IMR-90 (cell line): ENCODE measurements at regions not wholly inside any gene's neighbourhood (a gene's known extent, or its start where the extent isn't known, plus 50 kb on each side); places are given as distances from the start of the nearest gene placed in this dataset.

Experiments used
- ATAC-seq: fragments of 200-7000 bp; cut with Tn5 transposase; 2 replicates; pipeline ENCODE4 v1.9.1; 2020; ENCODE audit warnings: low read depth, mild to moderate bottlenecking, moderate library complexity
- BruUV-seq: library from RNA; stranded (reverse); fragments of 400-500 nt; replicated peaks from 2 replicates; lab custom pipeline; 2021; lab: Mats Ljungman, UMichigan
- CTCF ChIA-PET: fragments of 300-600 bp; formaldehyde crosslinking; extraction: SDS; loops from one replicate; lab custom pipeline; 2021; ENCODE audit warnings: antibody characterized with exemption; lab: Yijun Ruan, JAX
- POLR2A ChIA-PET: fragments of 300-600 bp; sonication (Branson Sonifier 250); formaldehyde crosslinking; loops from one replicate; lab custom pipeline; 2022; ENCODE audit warnings: antibody characterized with exemption; ENCODE audit not compliant: unreplicated experiment; lab: Charles Lee
- DNase-seq: peaks from one replicate; pipeline ENCODE4 v3.0.0; 2013
- H2AFZ ChIP-seq: replicated peaks from 2 replicates; pipeline ENCODE3; 2013; ENCODE audit warnings: low read length, mild to moderate bottlenecking; ENCODE audit not compliant: poor library complexity
- H2AK5ac ChIP-seq: 2 replicates; pipeline ENCODE4 v1.6.1; 2013; ENCODE audit warnings: low read depth, low read length, inconsistent platforms
- H2AK9ac ChIP-seq: replicated peaks from 2 replicates; pipeline ENCODE3; 2013; ENCODE audit warnings: mild to moderate bottlenecking, low read depth, low read length, moderate library complexity; ENCODE audit not compliant: poor library complexity
- H2BK120ac ChIP-seq: 2 replicates; pipeline ENCODE4 v1.6.1; 2013; ENCODE audit warnings: low read depth, low read length, inconsistent platforms
- H2BK15ac ChIP-seq: 3 replicates; pipeline ENCODE4 v1.6.1; 2013; ENCODE audit warnings: low read depth, low read length, inconsistent platforms
- H2BK20ac ChIP-seq: 2 replicates; pipeline ENCODE4 v1.6.1; 2013; ENCODE audit warnings: low read depth, mild to moderate bottlenecking, inconsistent platforms, low read length, moderate library complexity
- H2BK5ac ChIP-seq: 2 replicates; pipeline ENCODE4 v1.6.1; 2013; ENCODE audit warnings: mild to moderate bottlenecking, low read depth, low read length, inconsistent platforms; ENCODE audit not compliant: poor library complexity, severe bottlenecking
- H3K14ac ChIP-seq: replicated peaks from 2 replicates; pipeline ENCODE4 v1.6.1; 2013; ENCODE audit warnings: low read depth, low read length, inconsistent platforms
- H3K18ac ChIP-seq: 2 replicates; pipeline ENCODE4 v1.6.1; 2013; ENCODE audit warnings: low read depth, low read length, control low read depth
- H3K23ac ChIP-seq: 2 replicates; pipeline ENCODE4 v1.6.1; 2013; ENCODE audit warnings: low read depth, low read length, inconsistent platforms
- H3K27ac ChIP-seq: 2 replicates; pipeline ENCODE4 v1.5.1; 2013; ENCODE audit warnings: mild to moderate bottlenecking, control low read depth, low read length; ENCODE audit not compliant: insufficient read depth
- H3K27me3 ChIP-seq: 2 replicates; pipeline ENCODE4 v1.6.1; 2013; ENCODE audit warnings: low read length; ENCODE audit not compliant: control insufficient read depth, insufficient read depth
- H3K36me3 ChIP-seq: 2 replicates; pipeline ENCODE4 v1.6.1; 2013; ENCODE audit warnings: low read length, mixed read lengths; ENCODE audit not compliant: control insufficient read depth, insufficient read depth
- H3K4ac ChIP-seq: 2 replicates; pipeline ENCODE4 v1.6.1; 2013; ENCODE audit warnings: low read depth, low read length, inconsistent platforms
- H3K4me1 ChIP-seq: 2 replicates; pipeline ENCODE4 v1.6.1; 2013; ENCODE audit warnings: low read length, mixed read lengths; ENCODE audit not compliant: control insufficient read depth, insufficient read depth
- H3K4me2 ChIP-seq: 2 replicates; pipeline ENCODE4 v1.6.1; 2013; ENCODE audit warnings: low read depth, mild to moderate bottlenecking, control low read depth, low read length, moderate library complexity
- H3K4me3 ChIP-seq: 2 replicates; pipeline ENCODE4 v1.5.1; 2013; ENCODE audit warnings: low read depth, mild to moderate bottlenecking, control low read depth, low read length, moderate library complexity; ENCODE audit not compliant: insufficient read depth
- H3K56ac ChIP-seq: 2 replicates; pipeline ENCODE4 v1.6.1; 2013; ENCODE audit warnings: low read length, inconsistent platforms; ENCODE audit not compliant: insufficient read depth; ENCODE audit errors: extremely low read depth
- H3K79me1 ChIP-seq, 2 experiments: 2 replicates each; pipeline ENCODE4 v1.6.1; 2013; ENCODE audit warnings: low read length in 2 of 2, inconsistent platforms in 1 of 2, low read depth in 1 of 2
- H3K9ac ChIP-seq: 2 replicates; pipeline ENCODE4 v1.6.1; 2013; ENCODE audit warnings: low read depth, low read length, control low read depth
- H3K9me1 ChIP-seq: 2 replicates; pipeline ENCODE4 v1.6.1; 2013; ENCODE audit warnings: low read length, inconsistent platforms; ENCODE audit not compliant: insufficient read depth
- H3K9me3 ChIP-seq: 2 replicates; pipeline ENCODE4 v1.6.1; 2013; ENCODE audit warnings: low read length; ENCODE audit not compliant: control insufficient read depth, insufficient read depth
- H4K20me1 ChIP-seq: 2 replicates; pipeline ENCODE4 v1.6.1; 2013; ENCODE audit warnings: low read length, inconsistent platforms; ENCODE audit not compliant: insufficient read depth
- H4K5ac ChIP-seq: 2 replicates; pipeline ENCODE4 v1.6.1; 2013; ENCODE audit warnings: mild to moderate bottlenecking, low read depth, low read length, control low read depth
- H4K8ac ChIP-seq, 2 experiments: 2 replicates each; pipeline ENCODE4 v1.6.1; 2013; ENCODE audit warnings: low read depth in 2 of 2, low read length in 2 of 2, control low read depth in 1 of 2, inconsistent platforms in 1 of 2
- H4K91ac ChIP-seq: 2 replicates; pipeline ENCODE4 v1.6.1; 2013; ENCODE audit warnings: low read depth, low read length, inconsistent platforms; ENCODE audit not compliant: insufficient read depth
- BHLHE40 ChIP-seq: fragments of 150-350 bp; IDR thresholded peaks from 2 replicates; pipeline ENCODE4 v1.6.1; 2016; ENCODE audit warnings: mild to moderate bottlenecking, low read depth, low read length
- CEBPB ChIP-seq: IDR thresholded peaks from 2 replicates; pipeline ENCODE4 v1.6.1; 2012; ENCODE audit warnings: low read depth, low read length, improper control_type of control experiment
- CHD1 ChIP-seq: IDR thresholded peaks from 2 replicates; pipeline ENCODE4 v1.6.1; 2012; ENCODE audit warnings: low read depth, low read length, improper control_type of control experiment
- FOS ChIP-seq: fragments of 150-350 bp; IDR thresholded peaks from 2 replicates; pipeline ENCODE4 v1.6.1; 2016; ENCODE audit warnings: low read depth, low read length
- MAFK ChIP-seq: IDR thresholded peaks from 2 replicates; pipeline ENCODE4 v1.6.1; 2012; ENCODE audit warnings: low read depth, low read length, improper control_type of control experiment
- MXI1 ChIP-seq: IDR thresholded peaks from 2 replicates; pipeline ENCODE4 v1.6.1; 2012; ENCODE audit warnings: low read depth, mild to moderate bottlenecking, low read length, moderate library complexity, borderline replicate concordance
- NFE2L2 ChIP-seq: fragments of 150-350 bp; IDR thresholded peaks from 2 replicates; pipeline ENCODE4 v1.6.1; 2016; ENCODE audit warnings: low read depth, mild to moderate bottlenecking, low read length
- POLR2A ChIP-seq: IDR thresholded peaks from 2 replicates; pipeline ENCODE4 v1.6.1; 2012; ENCODE audit warnings: mild to moderate bottlenecking, low read depth, low read length
- RAD21 ChIP-seq: IDR thresholded peaks from 2 replicates; pipeline ENCODE4 v1.6.1; 2012; ENCODE audit warnings: low read length, improper control_type of control experiment
- RCOR1 ChIP-seq: IDR thresholded peaks from 2 replicates; pipeline ENCODE4 v1.6.1; 2012; ENCODE audit warnings: mild to moderate bottlenecking, low read length, improper control_type of control experiment; ENCODE audit not compliant: insufficient replicate concordance
- RFX5 ChIP-seq: IDR thresholded peaks from 2 replicates; pipeline ENCODE4 v1.8.0; 2012; ENCODE audit warnings: low read depth, mild to moderate bottlenecking, low read length, moderate library complexity
- SMC3 ChIP-seq: fragments of 150-350 bp; IDR thresholded peaks from 2 replicates; pipeline ENCODE4 v1.6.1; 2016; ENCODE audit warnings: low read depth, mild to moderate bottlenecking, antibody characterized with exemption, low read length, moderate library complexity
- WGBS, 2 experiments: methylation state at CpG; one replicate each; pipeline versions ENCODE4 v1.1.5 to v1.1.7; 2013; ENCODE audit warnings: missing lambda C conversion rate in 2 of 2; ENCODE audit not compliant: insufficient read length in 1 of 2; ENCODE audit errors: extremely low coverage in 2 of 2; 5-methylcytosine and 5-hydroxymethylcytosine counted together
- dilution Hi-C: fragments of 300-500 bp; cut with HindIII; formaldehyde crosslinking; loops from one replicate; pipeline ENCODE4 v1.14.3; 2018; ENCODE audit warnings: low sequenced_read_pairs; ENCODE audit not compliant: unreplicated experiment
- in situ Hi-C: fragments of 300-500 bp; cut with MboI; formaldehyde crosslinking; loops from 3 replicates; pipeline ENCODE4 v1.14.3; 2019; ENCODE audit warnings: low sequenced_read_pairs, inconsistent platforms, mixed read lengths
- intact Hi-C: fragments of 100-400 bp; cut with micrococcal nuclease; formaldehyde crosslinking; loops from 2 replicates; pipeline ENCODE4 v1.10.0; 2022
- TF ChIP-seq, protein P1 (sequence below): fragments of 150-350 bp; IDR thresholded peaks from 2 replicates; pipeline ENCODE4 v1.6.1; 2016; ENCODE audit warnings: low read depth, mild to moderate bottlenecking, low read length, moderate library complexity, borderline replicate concordance
- TF ChIP-seq, protein P2 (sequence below): conservative IDR thresholded peaks from 2 replicates; pipeline ENCODE4 v1.5.1; 2012; ENCODE audit warnings: mild to moderate bottlenecking, low read depth, low read length, improper control_type of control experiment

DNA sequence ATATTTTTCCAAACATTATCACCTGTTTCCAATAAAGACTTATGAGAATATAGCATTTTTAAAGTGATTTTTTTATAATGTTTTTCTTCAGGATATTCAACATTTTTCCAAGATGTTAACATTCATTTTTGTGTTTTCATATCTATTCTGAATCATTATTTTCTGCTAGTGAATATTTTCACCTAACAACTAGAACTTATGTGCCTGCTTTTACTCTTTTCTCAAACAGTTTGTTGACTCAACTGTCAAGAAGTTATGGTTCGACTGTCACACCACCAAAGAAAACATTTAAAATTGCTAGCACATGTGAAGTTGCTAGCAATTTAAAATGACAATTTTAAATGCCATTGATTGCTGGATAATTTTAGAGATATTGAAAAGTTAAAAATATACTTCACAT is 343.3 kb upstream of the CDH9 start:
- Histone ChIP-seq H3K9ac (no peak overlapping the region), H3K9me1 (no peaks in the 10 kb centered on the region), H3K27ac (no peak overlapping the region), H2BK15ac (no peak overlapping the region), H4K8ac (no peak overlapping the region), H2BK20ac (no peak overlapping the region), H3K9me3 (no peaks in the 10 kb centered on the region), H3K79me1 (no peaks in the 10 kb centered on the region), H3K23ac (no peak overlapping the region), H2BK5ac (no peak overlapping the region), H4K5ac (no peak overlapping the region), H4K91ac (no peak overlapping the region), H3K14ac (no peak overlapping the region), H2AK5ac (no peak overlapping the region), H2AFZ (no peak overlapping the region), H3K56ac (no peak overlapping the region), H2AK9ac (no peak overlapping the region), H2BK120ac (no peak overlapping the region), H3K4ac (no peak overlapping the region), H4K20me1 (no peaks in the 10 kb centered on the region), H3K4me3 (no peak overlapping the region), H3K4me2 (no peak overlapping the region), H3K18ac (no peak overlapping the region), H3K4me1 (no peaks in the 10 kb centered on the region), H3K36me3 (no peaks in the 10 kb centered on the region), H3K27me3 (no peaks in the 10 kb centered on the region)
- in situ Hi-C loops (no loop called here), dilution Hi-C loops (no loop called here), intact Hi-C loops (no loop called here)
- DNase-seq (no peak), ATAC-seq (no peak)
- BruUV-seq = no TSS peak
- CTCF ChIA-PET = no interaction called here
- TF ChIP-seq BHLHE40 (no peak), RCOR1 (no peak), MAFK (no peak), POLR2A (no peak), CHD1 (no peak), SMC3 (no peak), FOS (no peak), CEBPB (no peak), MXI1 (no peak), NFE2L2 (no peak), RAD21 (no peak), RFX5 (no peak)
- TF ChIP-seq, protein P1, sequence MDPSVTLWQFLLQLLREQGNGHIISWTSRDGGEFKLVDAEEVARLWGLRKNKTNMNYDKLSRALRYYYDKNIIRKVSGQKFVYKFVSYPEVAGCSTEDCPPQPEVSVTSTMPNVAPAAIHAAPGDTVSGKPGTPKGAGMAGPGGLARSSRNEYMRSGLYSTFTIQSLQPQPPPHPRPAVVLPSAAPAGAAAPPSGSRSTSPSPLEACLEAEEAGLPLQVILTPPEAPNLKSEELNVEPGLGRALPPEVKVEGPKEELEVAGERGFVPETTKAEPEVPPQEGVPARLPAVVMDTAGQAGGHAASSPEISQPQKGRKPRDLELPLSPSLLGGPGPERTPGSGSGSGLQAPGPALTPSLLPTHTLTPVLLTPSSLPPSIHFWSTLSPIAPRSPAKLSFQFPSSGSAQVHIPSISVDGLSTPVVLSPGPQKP = no peak
- TF ChIP-seq, protein P2, sequence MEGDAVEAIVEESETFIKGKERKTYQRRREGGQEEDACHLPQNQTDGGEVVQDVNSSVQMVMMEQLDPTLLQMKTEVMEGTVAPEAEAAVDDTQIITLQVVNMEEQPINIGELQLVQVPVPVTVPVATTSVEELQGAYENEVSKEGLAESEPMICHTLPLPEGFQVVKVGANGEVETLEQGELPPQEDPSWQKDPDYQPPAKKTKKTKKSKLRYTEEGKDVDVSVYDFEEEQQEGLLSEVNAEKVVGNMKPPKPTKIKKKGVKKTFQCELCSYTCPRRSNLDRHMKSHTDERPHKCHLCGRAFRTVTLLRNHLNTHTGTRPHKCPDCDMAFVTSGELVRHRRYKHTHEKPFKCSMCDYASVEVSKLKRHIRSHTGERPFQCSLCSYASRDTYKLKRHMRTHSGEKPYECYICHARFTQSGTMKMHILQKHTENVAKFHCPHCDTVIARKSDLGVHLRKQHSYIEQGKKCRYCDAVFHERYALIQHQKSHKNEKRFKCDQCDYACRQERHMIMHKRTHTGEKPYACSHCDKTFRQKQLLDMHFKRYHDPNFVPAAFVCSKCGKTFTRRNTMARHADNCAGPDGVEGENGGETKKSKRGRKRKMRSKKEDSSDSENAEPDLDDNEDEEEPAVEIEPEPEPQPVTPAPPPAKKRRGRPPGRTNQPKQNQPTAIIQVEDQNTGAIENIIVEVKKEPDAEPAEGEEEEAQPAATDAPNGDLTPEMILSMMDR = no peak
- POLR2A ChIA-PET = no interaction called here
- no CpG with 5 or more reads among the region's 1 CpG for WGBS, 2 experiments
